ENCODE measurements at regions not wholly inside any gene's neighbourhood (a gene's known extent, or its start where the extent isn't known, plus 50 kb on each side); places are given as distances from the start of the nearest gene placed in this dataset.
A peak's percentile ranks its signal among the peaks of the same experiment; 100 is the strongest.

GRCh38 chr3:107892955-107893624 lies 197.7 kb downstream of the CD47 start:
- DNase-seq = no peak

- DNase-seq = no peak
Observed at GRCh38 chr3:107884719-107885460, 205.9 kb downstream of the CD47 start.

- no peak for DNase-seq
Observed at GRCh38 chr3:107884028-107884427, 206.8 kb downstream of the CD47 start.

- no peak for DNase-seq
Observed at GRCh38 chr3:107882881-107883280, 207.9 kb downstream of the CD47 start.

- DNase-seq = no peak
Observed at GRCh38 chr3:107882261-107882660, 208.6 kb downstream of the CD47 start.

GRCh38 chr3:107881509-107881908 lies 209.3 kb downstream of the CD47 start:
- no peak for DNase-seq

GRCh38 chr3:107880702-107881101 lies 210.1 kb downstream of the CD47 start:
- no peak for DNase-seq

GRCh38 chr3:107877936-107878335 lies 212.9 kb downstream of the CD47 start:
- no peak for DNase-seq

- DNase-seq = peak; percentile 14
Observed at GRCh38 chr3:107870943-107871638, 219.7 kb downstream of the CD47 start.

GRCh38 chr3:107870096-107870495 lies 220.7 kb downstream of the CD47 start:
- no peak for DNase-seq

- no peak for DNase-seq
Observed at GRCh38 chr3:107868449-107868848, 222.4 kb downstream of the CD47 start.

- peak; percentile 5 for DNase-seq
Observed at GRCh38 chr3:107861904-107862303, 228.9 kb downstream of the CD47 start.

- DNase-seq = no peak
Observed at GRCh38 chr3:107861422-107861821, 229.4 kb downstream of the CD47 start.
